HG02981 (cell line): ENCODE measurements at regions not wholly inside any gene's neighbourhood (a gene's known extent, or its start where the extent isn't known, plus 50 kb on each side); places are given as distances from the start of the nearest gene placed in this dataset.
"Not testable (repeated sequence)": the region's sequence is repeated elsewhere in the genome, so short reads cannot be mapped to it uniquely, and the experiment has no call there.

ENCODE experiments used
- ATAC-seq: cut with Tn5 transposase; IDR thresholded peaks from one replicate; pipeline ENCODE4 v1.9.1; 2021; ENCODE audit warnings: mild to moderate bottlenecking, moderate library complexity; ENCODE audit not compliant: unreplicated experiment

DNA sequence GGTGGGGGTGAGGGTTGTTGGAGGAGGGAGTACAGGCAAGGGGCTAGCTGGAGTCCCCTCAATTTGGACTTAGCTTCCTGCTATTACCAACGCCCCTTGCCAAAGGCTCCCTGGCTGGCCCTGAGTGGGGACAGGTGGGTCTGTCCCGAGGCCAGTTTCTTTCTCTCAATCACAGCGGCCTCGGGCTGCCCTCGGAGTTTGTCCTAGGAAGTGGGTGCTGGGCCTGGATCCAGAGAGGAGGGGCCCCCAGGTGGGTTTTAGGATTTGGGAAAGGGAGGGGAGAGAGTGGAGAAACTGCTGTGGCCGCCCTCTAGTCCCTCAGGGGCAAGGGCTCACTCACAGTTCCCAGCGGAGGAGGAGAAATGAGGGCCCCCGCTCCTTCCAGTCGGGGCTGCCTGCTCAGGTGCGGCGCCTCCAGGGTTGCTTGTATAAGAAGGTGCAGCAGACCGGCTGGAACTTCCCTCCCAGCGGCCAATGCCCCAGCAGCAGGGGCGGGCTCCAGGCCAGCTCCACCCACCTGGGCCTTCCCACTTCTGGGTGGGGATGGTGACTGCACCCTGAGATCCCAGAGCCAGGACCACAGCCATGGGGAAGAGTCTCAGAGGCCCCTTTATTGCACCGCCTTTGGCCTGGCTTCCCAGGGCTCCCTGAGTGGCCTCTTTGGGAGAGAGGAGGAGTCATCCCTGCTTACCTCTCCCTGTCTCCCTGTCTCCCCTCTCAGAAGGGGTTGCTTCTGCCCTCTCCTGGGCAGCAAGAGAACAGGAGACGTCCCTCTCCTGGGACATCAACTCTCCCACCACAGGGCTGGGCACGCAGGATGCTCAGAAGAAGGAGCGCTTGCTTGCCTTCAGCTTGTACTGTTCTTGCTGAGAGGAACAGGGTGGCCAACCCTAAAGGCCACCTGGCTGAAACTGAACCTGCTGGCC, 112.0 kb upstream of the SMURF2 start:
- no peak for ATAC-seq

DNA sequence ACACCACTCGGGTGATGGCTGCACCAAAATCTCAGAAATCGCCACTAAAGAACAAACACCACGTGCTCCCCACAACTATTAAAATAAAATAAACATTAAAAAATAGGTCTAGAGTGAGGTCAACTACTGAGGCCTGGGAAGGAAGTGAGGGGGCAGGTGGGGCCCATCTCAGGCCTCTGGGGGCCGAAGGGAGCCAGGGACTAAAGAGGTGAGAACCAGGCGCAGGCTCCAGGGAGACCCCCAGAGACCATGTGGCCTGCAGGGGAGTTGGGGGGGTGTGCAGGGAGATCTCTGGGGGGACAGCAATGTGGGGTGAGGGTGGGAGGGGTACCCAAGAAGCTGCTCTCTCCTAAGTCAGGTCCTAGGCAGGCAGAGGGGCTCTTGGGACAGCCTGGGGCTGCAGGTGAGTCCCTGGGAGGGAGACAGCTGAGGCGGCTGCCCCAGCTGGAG, 111.3 kb upstream of the SMURF2 start:
- ATAC-seq: no peak

DNA sequence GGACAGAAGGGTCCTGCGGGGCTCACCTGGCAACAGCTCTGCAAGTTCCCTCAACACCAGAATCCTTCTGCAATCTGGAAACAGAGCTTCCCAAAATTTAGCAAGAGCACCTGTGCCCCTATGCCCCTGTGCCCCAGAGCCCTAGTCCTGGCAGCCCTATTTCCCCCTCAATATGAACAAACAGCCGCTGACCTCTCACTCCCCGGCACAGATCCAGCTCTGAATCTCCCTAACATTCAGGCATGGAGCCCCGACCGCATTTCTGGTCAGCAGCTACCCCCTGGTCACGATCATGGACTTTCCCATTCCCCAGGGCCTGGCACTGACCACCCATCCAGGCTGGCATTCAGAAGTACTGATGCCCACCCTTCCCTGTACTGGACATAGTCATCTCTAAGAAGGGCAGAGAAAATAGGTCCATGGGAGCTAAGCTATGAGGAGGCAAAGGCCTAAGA, 110.8 kb upstream of the SMURF2 start:
- ATAC-seq: no peak

DNA sequence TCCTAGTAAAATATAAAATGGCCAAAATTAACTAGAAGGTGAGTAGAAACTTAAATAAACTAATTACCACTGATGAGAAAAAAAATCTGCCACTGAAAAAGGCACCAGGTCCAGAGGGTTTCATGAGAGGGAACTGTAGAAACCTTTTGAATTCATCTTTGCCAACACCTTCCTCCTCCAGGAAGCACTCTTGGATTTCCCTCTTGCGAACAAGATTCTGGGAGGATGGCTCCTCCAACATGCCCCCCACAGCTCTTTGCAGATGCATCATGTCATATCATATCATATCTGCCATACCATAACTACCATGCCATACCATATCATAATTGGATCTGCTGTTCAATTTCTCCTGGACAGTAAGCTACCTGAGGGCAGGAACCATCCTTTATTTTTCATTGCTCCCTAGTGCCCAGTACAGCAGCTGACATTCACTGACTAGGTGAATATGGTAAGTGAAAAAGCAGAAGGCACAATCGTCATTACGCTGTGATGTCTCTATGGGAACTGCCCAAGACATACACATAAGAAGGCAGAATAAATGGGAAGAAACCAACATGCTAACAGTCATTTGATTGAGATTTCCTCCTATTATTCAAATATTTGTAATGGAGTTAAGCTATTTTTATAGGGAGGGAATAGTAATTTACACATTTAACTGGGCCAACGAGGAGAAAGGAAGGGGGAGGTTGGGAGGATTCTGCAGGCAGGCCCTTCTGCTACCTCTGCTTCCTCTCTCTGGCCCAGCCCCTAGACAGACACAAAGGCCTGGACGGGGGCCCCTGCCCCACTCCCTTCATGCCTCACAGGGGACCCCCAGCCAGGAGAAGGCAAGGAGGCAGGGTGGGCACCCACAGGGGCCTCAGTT, 110.1 kb upstream of the SMURF2 start:
- ATAC-seq: no peak

DNA sequence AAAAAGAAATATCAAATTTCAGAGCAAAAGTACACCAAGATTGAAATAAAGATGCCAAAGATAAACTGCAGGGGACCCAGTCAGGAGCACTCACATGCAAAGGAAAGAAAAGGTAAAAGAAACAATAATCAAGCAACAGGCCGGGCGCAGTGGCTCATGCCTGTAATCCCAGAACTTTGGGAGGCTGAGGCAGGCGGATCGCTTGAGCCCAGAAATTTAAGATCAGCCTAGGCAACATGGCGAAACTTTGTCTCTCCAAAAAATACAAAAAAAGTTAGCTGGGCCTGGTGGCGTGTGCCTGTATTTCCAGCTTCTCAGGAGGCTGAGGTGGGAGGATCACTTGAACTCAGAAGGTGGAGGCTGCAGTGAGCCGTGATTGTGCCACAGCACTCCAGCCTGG, 107.6 kb upstream of the SMURF2 start:
- ATAC-seq: no peak

DNA sequence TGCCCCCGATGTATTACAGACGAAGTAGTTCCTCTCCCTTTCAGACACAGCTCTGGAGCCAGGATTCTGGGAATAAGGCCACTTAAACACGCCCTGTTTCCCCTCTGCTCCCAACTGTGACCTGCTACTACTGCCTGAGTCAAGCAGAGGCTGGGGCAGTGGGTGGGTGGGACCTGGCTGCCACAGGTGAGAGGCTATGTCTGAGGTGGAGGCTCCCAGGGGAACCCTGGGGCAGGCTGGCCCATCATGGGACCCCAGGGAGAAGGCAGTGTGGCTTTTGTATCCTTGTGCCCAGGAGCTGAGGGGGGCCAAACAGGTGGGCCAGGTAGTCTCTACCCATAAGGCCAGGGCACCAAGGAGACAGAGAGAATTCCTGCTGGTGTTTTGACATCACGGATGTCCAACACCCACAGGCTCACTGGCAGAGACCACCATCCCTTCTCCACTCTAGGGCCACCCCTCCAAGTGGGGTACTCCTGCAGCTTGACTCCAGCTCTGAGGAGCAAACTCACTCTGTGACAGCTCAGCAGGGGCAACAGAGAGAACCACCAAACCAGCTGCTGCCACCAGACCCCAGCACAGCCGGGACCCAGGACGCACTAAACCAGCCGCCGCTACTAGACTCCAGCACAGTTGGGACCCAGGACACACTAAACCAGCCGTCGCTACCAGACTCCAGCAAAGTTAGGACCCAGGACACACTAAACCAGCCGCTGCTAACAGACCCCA, 105.3 kb upstream of the SMURF2 start:
- ATAC-seq: no peak

DNA sequence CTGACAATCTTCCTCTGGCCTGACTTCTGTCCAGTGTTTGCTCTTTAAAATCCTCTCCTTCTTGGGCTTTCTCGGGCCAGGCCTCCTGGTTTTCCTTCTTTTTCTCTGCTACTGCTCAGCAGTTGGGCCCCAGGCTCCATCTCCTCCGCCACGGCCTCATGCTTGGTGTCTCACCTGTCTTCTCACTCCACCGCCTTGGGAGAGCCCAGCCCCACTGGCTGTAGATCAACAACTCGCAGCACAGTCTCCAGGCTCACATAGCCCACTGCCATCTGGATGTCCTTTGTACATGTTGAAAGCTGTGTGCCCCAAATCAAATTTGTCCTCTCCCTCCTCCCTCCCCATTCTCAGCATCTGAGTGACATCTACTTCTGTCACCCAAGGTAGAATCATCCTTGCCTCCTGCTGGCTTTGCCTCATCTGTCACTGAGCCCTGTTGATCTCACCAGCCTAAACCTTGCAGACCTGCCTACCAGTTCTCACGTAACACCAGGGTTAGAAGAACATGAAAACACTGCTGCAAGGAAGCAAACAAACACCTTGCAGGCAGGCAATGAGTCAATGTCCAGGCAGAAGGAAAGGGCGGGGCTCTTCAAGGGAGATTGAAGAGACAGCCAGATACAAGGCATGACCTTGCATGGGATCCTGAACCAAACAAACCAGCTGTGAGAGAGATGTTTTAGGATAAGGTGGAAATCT, 103.2 kb upstream of the SMURF2 start:
- ATAC-seq: no peak

DNA sequence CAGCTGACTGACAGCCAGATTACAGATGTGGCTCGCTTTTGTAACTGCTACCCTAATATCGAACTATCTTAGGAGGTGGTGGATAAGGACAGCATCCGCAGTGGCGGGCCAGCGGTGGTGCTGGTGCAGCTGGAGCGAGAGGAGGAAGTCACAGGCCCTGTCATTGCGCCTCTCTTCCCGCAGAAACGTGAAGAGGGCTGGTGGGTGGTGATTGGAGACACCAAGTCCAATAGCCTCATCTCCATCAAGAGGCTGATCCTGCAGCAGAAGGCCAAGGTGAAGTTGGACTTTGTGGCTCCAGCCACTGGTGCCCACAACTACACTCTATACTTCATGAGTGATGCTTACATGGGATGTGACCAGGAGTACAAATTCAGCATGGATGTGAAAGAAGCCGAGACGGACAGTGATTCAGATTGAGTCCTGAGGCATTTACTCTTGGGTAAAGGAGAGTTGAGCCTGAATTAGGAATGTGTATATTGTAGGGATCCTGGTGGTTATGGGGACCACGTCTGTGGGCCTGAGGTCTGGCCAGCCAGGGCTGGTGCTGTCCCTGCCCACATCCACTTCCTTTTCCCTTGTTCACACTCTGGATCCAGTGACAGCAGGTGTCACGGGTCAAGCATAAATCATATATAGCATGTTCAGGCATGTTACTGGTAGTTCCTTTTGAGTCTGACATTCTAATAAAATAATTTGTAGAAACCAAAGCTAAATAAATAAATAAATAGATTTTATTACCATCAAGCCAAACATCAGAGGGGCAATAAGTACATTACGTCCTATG, 89.0 kb upstream of the SMURF2 start:
- no peak for ATAC-seq

DNA sequence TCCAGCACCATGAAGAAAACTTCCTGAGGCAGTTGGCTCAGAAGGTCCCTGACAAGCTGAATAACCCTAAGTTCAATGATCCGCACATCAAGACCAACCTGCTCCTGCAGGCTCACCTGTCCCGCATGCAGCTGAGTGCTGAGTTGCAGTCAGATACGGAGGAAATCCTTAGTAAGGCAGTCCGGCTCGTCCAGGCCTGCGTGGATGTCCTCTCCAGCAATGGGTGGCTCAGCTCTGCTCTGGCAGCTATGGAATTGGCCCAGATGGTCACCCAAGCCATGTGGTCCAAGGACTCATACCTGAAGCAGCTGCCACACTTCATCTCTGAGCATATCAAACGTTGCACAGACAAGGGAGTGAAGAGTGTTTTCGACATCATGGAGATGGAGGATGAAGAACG, 88.4 kb upstream of the SMURF2 start:
- no peak for ATAC-seq

DNA sequence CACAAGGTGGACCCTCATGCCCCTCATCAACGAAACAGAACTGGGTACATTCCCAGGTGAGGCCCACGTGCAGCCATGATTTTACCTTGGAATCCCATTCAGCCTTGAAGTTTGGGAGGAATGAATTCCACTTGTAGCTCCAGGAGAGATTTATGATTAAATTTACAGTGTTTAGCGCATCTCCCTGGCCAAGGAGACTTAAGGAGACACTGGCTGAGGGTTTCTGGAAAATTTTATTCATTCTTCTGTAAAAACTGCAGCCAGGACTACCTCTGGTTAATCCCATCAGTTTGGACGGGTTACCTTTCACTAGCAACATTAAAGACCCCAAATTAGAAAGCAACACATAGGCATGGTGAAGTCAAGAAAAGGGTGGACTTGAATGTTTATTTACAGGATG, 87.2 kb upstream of the SMURF2 start:
- ATAC-seq: no peak

DNA sequence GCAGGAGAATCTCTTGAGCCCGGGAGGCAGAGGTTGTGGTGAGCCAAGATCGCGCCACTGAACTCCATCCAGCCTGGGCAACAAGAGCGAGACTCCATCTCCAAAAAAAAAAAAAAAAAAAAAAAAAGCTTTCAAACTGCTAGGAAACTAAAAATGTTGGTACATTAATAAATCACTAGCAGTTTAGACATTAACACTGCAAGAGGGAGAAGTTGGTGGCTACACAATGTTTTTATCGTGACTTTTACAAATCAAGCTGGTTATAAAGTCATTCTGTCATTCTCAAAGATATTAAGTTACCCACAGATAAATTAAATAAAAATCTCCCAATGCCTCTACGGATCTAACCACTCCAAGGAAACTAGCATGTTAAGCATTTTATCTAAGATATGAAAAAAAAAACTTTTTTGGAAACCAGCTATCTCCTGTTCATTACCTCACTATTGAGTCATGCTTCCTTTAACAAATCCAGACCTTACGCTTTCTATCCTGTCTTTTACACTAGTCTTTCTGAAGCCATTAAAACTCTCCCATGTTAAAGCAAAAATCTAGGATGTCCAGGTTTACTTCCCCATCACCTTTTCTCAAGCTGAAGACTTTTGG, 85.9 kb upstream of the SMURF2 start:
- ATAC-seq: no peak

DNA sequence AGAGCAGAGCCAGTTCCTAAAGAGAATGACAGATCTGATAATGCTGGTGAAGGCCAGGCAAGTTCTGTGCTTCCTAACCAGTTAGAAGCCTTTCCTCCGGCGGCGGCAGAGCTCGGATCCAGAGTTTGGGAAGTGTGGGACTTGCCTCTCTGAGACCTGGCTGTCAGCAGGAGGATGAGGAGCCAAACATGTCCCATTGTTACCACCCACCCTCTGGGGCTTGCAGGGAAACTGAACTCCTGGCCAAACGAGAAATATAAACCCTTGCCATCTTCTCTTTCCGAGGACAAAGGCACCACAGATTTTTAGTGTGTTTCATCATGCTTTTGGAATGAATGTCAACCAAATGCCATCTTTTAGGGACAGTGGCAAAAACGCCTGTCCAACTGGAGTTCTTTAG, 80.2 kb upstream of the SMURF2 start:
- no peak for ATAC-seq

DNA sequence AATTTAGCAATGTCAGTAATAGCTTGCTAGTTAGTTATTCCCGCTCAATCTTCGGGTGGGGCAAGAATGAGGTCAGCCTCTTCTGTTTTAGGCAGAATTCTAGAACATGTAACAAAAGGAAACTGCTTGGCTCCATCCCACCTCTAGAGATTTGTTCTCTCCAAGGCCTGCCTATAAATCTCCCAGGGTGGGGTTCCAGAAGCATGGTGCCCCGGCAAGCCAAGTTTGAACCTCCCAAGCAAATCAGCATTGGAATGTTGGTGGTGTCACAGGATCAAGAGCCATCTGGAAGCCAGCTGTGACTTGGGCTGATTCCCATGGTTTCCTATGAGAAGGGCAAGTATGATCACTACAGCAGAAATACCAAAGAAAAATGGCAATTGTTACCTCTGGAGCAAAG, 79.8 kb upstream of the SMURF2 start:
- ATAC-seq: not testable (repeated sequence)

DNA sequence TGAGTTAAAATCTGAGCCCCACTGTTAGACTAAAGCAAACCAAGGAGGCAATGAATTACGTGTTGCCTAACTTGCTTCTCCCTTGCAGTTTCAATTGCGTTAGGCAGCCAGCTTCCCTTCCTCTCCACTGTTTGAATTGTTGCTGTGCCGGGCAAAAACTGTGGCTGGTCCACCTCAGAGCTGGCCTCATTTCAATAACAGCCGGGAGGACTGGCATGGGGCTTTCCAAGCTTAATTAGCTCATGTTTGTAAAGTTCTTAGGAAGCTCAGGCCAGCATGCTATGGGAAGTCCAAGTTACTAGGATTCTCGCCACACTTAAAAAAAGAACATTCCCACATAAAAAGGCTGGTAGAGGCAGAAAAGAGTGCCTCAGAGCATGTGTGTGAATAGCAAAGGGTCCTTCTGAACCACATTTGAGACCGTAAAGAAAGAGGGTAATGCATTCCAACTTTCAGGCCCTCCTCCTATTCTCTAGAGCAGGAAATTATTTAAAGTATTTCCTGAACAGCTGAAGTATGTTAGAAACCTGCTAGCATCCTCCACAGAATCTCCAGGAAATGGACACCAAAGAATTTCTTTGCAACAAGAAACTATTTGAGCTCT, 79.0 kb upstream of the SMURF2 start:
- no peak for ATAC-seq

DNA sequence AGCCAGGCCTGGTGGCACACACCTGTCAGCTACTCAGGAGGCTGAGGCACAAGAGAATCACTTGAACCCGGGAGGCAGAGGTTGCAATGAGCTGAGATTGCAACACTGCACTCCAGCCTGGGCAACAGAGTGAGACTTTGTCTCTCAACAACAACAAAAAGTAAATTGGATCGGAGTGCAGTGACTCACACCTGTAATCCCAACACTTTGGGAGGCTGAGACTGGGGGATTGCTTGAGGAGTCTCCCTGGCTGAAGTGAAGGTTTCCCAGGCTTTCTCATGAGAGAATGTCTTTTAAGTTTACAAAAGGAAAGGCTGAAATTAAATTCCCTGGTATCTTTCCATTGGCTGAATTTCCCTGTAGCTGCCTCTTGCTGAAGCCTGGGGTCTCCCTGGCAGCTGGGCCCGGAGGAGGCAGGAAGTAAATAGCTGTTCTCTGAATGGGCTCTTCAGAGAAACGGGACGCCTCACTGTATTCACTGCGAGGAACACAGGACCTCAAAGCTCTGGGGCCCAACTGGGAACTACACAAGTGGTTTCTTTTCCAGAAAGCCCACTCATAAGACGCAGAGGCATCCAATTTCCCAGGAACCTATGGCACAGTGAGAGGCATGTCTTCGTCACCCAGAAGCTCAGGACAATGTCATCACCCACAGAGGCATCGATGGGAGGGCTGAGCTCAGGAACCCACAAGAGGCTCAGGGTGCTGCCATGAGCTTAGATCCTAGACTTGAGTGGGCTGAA, 77.4 kb upstream of the SMURF2 start:
- no peak for ATAC-seq

DNA sequence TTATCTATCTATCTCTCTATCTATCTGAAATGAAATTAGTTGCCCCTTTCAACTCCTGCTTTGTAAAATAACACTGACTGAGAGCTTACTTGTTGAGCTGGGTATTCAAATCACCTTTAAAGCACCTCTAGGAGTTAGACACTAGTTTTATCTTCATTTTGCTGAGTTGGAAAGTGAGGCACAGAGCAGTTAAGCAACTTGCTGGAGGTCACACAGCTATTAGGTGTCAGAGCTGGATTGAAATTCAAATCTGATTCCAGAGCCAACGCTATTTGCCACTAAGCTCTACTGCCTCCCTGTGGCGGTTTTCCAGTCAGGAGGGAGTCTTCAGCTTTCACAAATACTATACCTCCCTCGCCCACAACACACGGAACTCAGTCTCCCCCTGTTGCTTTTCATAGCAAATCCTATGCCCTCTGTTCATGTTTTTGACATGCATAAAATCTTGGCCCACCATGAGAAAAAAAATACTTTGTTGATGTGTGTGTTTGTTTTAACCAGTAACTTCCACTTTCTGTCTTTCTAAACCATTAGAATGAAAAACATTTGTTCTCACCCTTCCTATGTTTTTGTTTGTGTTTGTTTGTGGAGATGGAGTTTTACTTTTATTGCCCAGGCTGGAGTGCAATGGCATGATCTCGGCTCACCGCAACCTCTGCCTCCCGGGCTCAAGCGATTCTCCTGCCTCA, 74.8 kb upstream of the SMURF2 start:
- no peak for ATAC-seq

DNA sequence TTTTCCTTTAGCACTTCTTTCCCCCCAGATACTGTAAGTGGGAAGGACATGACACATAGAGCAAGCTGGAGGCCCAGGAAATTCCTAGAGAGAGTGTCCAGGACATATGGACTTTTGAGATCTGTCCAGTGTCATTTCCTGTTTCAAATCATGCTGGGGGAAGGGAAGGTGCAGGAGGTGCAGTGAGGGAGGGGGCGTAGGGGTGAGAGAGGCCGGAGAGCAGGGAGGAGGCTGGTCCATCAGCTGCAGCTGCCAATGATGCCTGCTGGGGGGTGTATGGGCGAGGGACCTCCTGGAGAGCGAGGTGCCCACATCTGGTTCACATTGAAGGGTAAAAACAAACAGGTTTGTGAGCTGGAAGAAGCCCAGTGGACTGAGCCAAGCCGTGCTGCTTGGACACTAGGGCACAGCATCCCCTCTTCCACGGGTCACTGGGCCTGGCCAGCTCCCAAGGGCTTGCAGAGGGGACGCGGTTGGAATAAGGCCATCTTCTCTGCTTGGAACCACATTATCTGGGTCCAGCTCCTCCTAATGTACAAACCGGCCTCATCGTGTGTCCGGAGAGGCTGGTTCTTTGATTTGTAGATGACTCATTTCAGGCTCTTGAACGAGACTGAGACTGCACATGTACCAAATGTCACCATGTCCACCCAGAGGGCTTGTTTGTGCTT, 70.4 kb upstream of the SMURF2 start:
- ATAC-seq: no peak
